Trophoblast cell (in vitro differentiated cells and primary cell): ENCODE measurements at regions not wholly inside any gene's neighbourhood (a gene's known extent, or its start where the extent isn't known, plus 50 kb on each side); places are given as distances from the start of the nearest gene placed in this dataset.
A peak's percentile ranks its signal among the peaks of the same experiment; 100 is the strongest.

Experiments
- DNase-seq, 2 donors: peaks; one replicate each; pipeline ENCODE4 v3.0.0-alpha.2; 2016
- H2AFZ ChIP-seq: 2 replicates; pipeline ENCODE4 v1.6.1; 2013; ENCODE audit warnings: low read length, moderate library complexity, mild to moderate bottlenecking; ENCODE audit not compliant: insufficient read depth, poor library complexity
- H2AK5ac ChIP-seq: 2 replicates; pipeline ENCODE4 v1.6.1; 2013; ENCODE audit warnings: mild to moderate bottlenecking, low read length
- H2BK120ac ChIP-seq: 2 replicates; pipeline ENCODE4 v1.6.1; 2013; ENCODE audit warnings: low read length, mild to moderate bottlenecking, moderate library complexity; ENCODE audit not compliant: insufficient read depth, poor library complexity
- H2BK12ac ChIP-seq: 2 replicates; pipeline ENCODE4 v1.6.1; 2013; ENCODE audit warnings: mild to moderate bottlenecking, low read length, moderate library complexity
- H2BK5ac ChIP-seq: 2 replicates; pipeline ENCODE4 v1.6.1; 2013; ENCODE audit warnings: low read length, low read depth, moderate library complexity, mild to moderate bottlenecking; ENCODE audit not compliant: poor library complexity
- H3K14ac ChIP-seq: 2 replicates; pipeline ENCODE4 v1.6.1; 2013; ENCODE audit warnings: mild to moderate bottlenecking, low read length
- H3K18ac ChIP-seq: 2 replicates; pipeline ENCODE4 v1.6.1; 2013; ENCODE audit warnings: mild to moderate bottlenecking, low read length
- H3K23ac ChIP-seq: 2 replicates; pipeline ENCODE4 v1.6.1; 2013; ENCODE audit warnings: low read length
- H3K27ac ChIP-seq: 2 replicates; pipeline ENCODE4 v1.5.1; 2013; ENCODE audit warnings: low read depth, mild to moderate bottlenecking, inconsistent platforms, low read length, moderate library complexity
- H3K27me3 ChIP-seq: 2 replicates; pipeline ENCODE4 v1.6.1; 2013; ENCODE audit warnings: inconsistent platforms, mild to moderate bottlenecking, low read length, moderate library complexity; ENCODE audit not compliant: insufficient read depth
- H3K36me3 ChIP-seq, 2 experiments: 1 replicate in 1 of 2; 2 replicates in 1 of 2; pipeline ENCODE4 v1.6.1; 2013; ENCODE audit warnings: low read length in 2 of 2, mild to moderate bottlenecking in 2 of 2, moderate library complexity in 1 of 2; ENCODE audit not compliant: insufficient read depth in 2 of 2, control insufficient read depth in 1 of 2
- H3K4ac ChIP-seq: 2 replicates; pipeline ENCODE4 v1.6.1; 2013; ENCODE audit warnings: low read depth, mild to moderate bottlenecking, low read length, moderate library complexity
- H3K4me1 ChIP-seq, 2 experiments: 1 replicate in 1 of 2; 2 replicates in 1 of 2; pipeline ENCODE4 v1.6.1; 2013; ENCODE audit warnings: low read length in 2 of 2, mild to moderate bottlenecking in 2 of 2, moderate library complexity in 1 of 2; ENCODE audit not compliant: insufficient read depth in 2 of 2, control insufficient read depth in 1 of 2
- H3K4me2 ChIP-seq: 2 replicates; pipeline ENCODE4 v1.6.1; 2013; ENCODE audit warnings: inconsistent platforms, mild to moderate bottlenecking, low read length, moderate library complexity
- H3K4me3 ChIP-seq: 2 replicates; pipeline ENCODE4 v1.5.1; 2013; ENCODE audit warnings: mild to moderate bottlenecking, low read depth, low read length, inconsistent platforms
- H3K79me1 ChIP-seq: one replicate; pipeline ENCODE4 v1.6.1; 2013; ENCODE audit warnings: low read length
- H3K79me2 ChIP-seq: 2 replicates; pipeline ENCODE4 v1.6.1; 2013; ENCODE audit warnings: low read length, mild to moderate bottlenecking; ENCODE audit not compliant: control insufficient read depth, insufficient read depth, poor library complexity
- H3K9ac ChIP-seq: 2 replicates; pipeline ENCODE4 v1.6.1; 2013; ENCODE audit warnings: mild to moderate bottlenecking, low read length
- H3K9me3 ChIP-seq: 2 replicates; pipeline ENCODE4 v1.6.1; 2013; ENCODE audit warnings: low read depth, mild to moderate bottlenecking, control low read depth, inconsistent platforms, low read length; ENCODE audit not compliant: insufficient read depth
- H4K12ac ChIP-seq: 2 replicates; pipeline ENCODE4 v1.6.1; 2013; ENCODE audit warnings: low read depth, mild to moderate bottlenecking, low read length, moderate library complexity
- H4K8ac ChIP-seq: 2 replicates; pipeline ENCODE4 v1.6.1; 2013; ENCODE audit warnings: low read depth, mild to moderate bottlenecking, low read length, moderate library complexity
- H4K91ac ChIP-seq: one replicate; pipeline ENCODE4 v1.6.1; 2013; ENCODE audit warnings: low read depth, mild to moderate bottlenecking, low read length, moderate library complexity
- WGBS: extraction: QIAGEN DNeasy Blood & Tissue Kit; methylation state at CpG from one replicate; pipeline ENCODE4 v1.1.7; 2013; ENCODE audit warnings: missing lambda C conversion rate; ENCODE audit not compliant: insufficient read length, insufficient coverage; ENCODE audit errors: extremely low coverage; 5-methylcytosine and 5-hydroxymethylcytosine counted together

GRCh38 chr7:67423065-67423464 is 426.4 kb downstream of the TYW1 start:
- H3K9ac ChIP-seq, result no peak overlapping the region
- no peak overlapping the region for H3K4me3 ChIP-seq
- no CpG with 5 or more reads among the region's 9 CpGs for WGBS
- no peak overlapping the region for H2BK5ac ChIP-seq
- no peaks in the 10 kb centered on the region for H3K9me3 ChIP-seq
- no peak overlapping the region for H4K91ac ChIP-seq
- no peak overlapping the region for H2BK120ac ChIP-seq
- no peak overlapping the region for H2AK5ac ChIP-seq
- no peak overlapping the region for H4K12ac ChIP-seq
- no peak overlapping the region for H3K4ac ChIP-seq
- no peaks in the 10 kb centered on the region for H3K36me3 ChIP-seq
- no peak for DNase-seq
- no peak overlapping the region for H2AFZ ChIP-seq
- H3K27ac ChIP-seq, result no peak overlapping the region
- no peak overlapping the region for H3K18ac ChIP-seq
- no peak overlapping the region for H3K4me2 ChIP-seq
- H3K23ac ChIP-seq, result no peak overlapping the region
- no peaks in the 10 kb centered on the region for H3K79me1 ChIP-seq
- no peaks in the 10 kb centered on the region for H3K79me2 ChIP-seq
- peak overlapping the region; percentile 14 for H2BK12ac ChIP-seq
- H3K14ac ChIP-seq, result no peak overlapping the region
- peaks cover 4% of the 10 kb centered on the region in 2 experiments for H3K4me1 ChIP-seq
- H3K27me3 ChIP-seq, result no peaks in the 10 kb centered on the region
- no peak overlapping the region for H4K8ac ChIP-seq

DNA sequence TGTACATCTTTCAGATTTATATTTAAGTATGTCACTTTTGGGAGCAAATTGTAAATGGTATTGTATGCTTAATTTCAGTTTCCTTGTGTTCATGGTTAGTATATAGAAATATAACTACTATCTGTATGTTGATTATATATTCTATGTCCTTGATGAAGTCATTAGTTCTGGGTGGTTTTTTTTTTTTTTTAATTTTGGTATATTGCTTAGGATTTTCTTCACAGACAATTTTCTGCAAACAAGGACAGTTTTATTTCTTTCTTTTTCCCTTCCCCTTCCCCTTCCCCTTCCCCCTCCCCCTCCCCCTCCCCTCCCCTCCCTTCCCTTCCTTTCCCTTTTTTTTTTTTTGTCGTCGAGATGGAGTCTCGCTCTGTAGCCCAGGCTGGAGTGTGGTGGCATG is 430.0 kb downstream of the TYW1 start:
- Histone ChIP-seq H3K4ac (no peak overlapping the region), H4K8ac (no peak overlapping the region), H3K79me1 (no peaks in the 10 kb centered on the region), H2BK12ac (no peak overlapping the region), H3K14ac (no peak overlapping the region), H4K91ac (no peak overlapping the region), H3K27me3 (no peaks in the 10 kb centered on the region), H3K79me2 (no peaks in the 10 kb centered on the region), H3K36me3 (no peaks in the 10 kb centered on the region), H3K4me1 (peaks cover 4% of the 10 kb centered on the region in 2 experiments), H2AFZ (no peak overlapping the region), H3K4me2 (no peak overlapping the region), H3K4me3 (no peak overlapping the region), H2BK5ac (no peak overlapping the region), H3K23ac (no peak overlapping the region), H3K18ac (no peak overlapping the region), H3K9me3 (no peaks in the 10 kb centered on the region), H2AK5ac (no peak overlapping the region), H3K9ac (no peak overlapping the region), H4K12ac (no peak overlapping the region), H2BK120ac (no peak overlapping the region), H3K27ac (no peak overlapping the region)
- no CpG with 5 or more reads among the region's 3 CpGs for WGBS
- DNase-seq, result no peak

DNA sequence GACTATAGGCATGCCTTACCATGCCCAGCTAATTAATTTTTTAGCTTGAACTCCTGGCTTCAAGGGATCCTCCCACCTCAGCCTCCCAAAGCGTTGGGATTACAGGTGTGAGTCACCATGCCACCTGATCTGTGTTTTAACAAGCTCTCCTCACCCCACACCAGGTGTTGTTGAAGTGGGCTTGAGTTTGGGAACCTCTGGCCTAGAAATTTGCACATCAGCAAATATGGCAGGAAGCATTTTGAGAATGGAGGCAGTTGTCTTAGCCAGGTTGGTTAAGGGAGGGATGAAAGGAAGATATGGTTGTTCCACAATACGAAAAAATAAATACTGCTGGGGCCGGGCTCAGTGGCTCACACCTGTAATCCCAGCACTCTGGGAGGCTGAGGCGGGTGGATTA is 433.1 kb downstream of the TYW1 start:
- H2AK5ac ChIP-seq, result no peak overlapping the region
- no peak overlapping the region for H4K8ac ChIP-seq
- no peak overlapping the region for H2BK12ac ChIP-seq
- no peaks in the 10 kb centered on the region for H3K79me2 ChIP-seq
- no peak overlapping the region for H3K4ac ChIP-seq
- no peak overlapping the region for H4K91ac ChIP-seq
- no peak overlapping the region for H2BK5ac ChIP-seq
- DNase-seq, result no peak
- H4K12ac ChIP-seq, result no peak overlapping the region
- no peak overlapping the region for H3K27ac ChIP-seq
- no peak overlapping the region for H2BK120ac ChIP-seq
- H3K4me3 ChIP-seq, result no peak overlapping the region
- no CpG with 5 or more reads among the region's 4 CpGs for WGBS
- no peaks in the 10 kb centered on the region for H3K36me3 ChIP-seq
- no peak overlapping the region for H3K18ac ChIP-seq
- H3K9ac ChIP-seq, result no peak overlapping the region
- H3K14ac ChIP-seq, result no peak overlapping the region
- peaks cover 0 to 2% of the 10 kb centered on the region in 2 experiments for H3K4me1 ChIP-seq
- H3K9me3 ChIP-seq, result peaks cover 4% of the 10 kb centered on the region
- no peak overlapping the region for H3K4me2 ChIP-seq
- no peaks in the 10 kb centered on the region for H3K27me3 ChIP-seq
- H3K23ac ChIP-seq, result no peak overlapping the region
- no peaks in the 10 kb centered on the region for H3K79me1 ChIP-seq
- H2AFZ ChIP-seq, result no peak overlapping the region

GRCh38 chr7:67432536-67433234 is 436.1 kb downstream of the TYW1 start:
- Histone ChIP-seq H3K18ac (no peak overlapping the region), H4K91ac (peak overlapping the region; percentile 9), H3K4me3 (no peak overlapping the region), H3K9ac (no peak overlapping the region), H3K79me2 (no peaks in the 10 kb centered on the region), H3K36me3 (no peaks in the 10 kb centered on the region), H2AFZ (no peak overlapping the region), H4K8ac (no peak overlapping the region), H3K23ac (no peak overlapping the region), H2BK12ac (no peak overlapping the region), H3K9me3 (peaks cover 4% of the 10 kb centered on the region), H3K27ac (peak overlapping the region; percentile 12), H2BK120ac (no peak overlapping the region), H3K79me1 (no peaks in the 10 kb centered on the region), H3K4me1 (peaks cover 0 to 2% of the 10 kb centered on the region in 2 experiments), H3K27me3 (no peaks in the 10 kb centered on the region), H2AK5ac (no peak overlapping the region), H3K4ac (no peak overlapping the region), H2BK5ac (no peak overlapping the region), H3K14ac (no peak overlapping the region), H3K4me2 (peak overlapping the region; percentile 14), H4K12ac (no peak overlapping the region)
- WGBS, result no CpG with 5 or more reads among the region's 10 CpGs
- DNase-seq, result no peak
